MCF 10A (cell line): ENCODE measurements at regions not wholly inside any gene's neighbourhood (a gene's known extent, or its start where the extent isn't known, plus 50 kb on each side); places are given as distances from the start of the nearest gene placed in this dataset.

ENCODE experiments used
- BruUV-seq: library from RNA; stranded (reverse); fragments of 400-500 nt; replicated peaks from 2 replicates; lab custom pipeline; 2021; lab: Mats Ljungman, UMichigan
- CTCF ChIA-PET: fragments of 300-600 bp; sonication (Branson Sonifier 250); formaldehyde crosslinking; extraction: SDS; loops from one replicate; lab custom pipeline; 2021; ENCODE audit warnings: antibody characterized with exemption, inconsistent platforms; lab: Yijun Ruan, JAX
- POLR2A ChIA-PET: fragments of 300-600, 350-650 bp; sonication (Branson Sonifier 250); formaldehyde crosslinking; extraction: SDS; loops from one replicate; lab custom pipeline; 2020; ENCODE audit warnings: antibody characterized with exemption, inconsistent platforms; lab: Yijun Ruan, JAX
- DNase-seq: peaks from one replicate; pipeline ENCODE4 v3.0.0-alpha.2; 2018; ENCODE audit not compliant: unreplicated experiment
- H3K27ac Mint-ChIP-seq: one replicate; pipeline ENCODE4 v1.8.0; 2022; ENCODE audit warnings: mild to moderate bottlenecking, low read depth, mixed read lengths; ENCODE audit not compliant: unreplicated experiment
- H3K27me3 Mint-ChIP-seq: one replicate; pipeline ENCODE4 v1.8.0; 2022; ENCODE audit warnings: mixed read lengths; ENCODE audit not compliant: insufficient read depth, unreplicated experiment
- H3K36me3 Mint-ChIP-seq: one replicate; pipeline ENCODE4 v1.8.0; 2022; ENCODE audit warnings: mild to moderate bottlenecking, moderate library complexity, mixed read lengths; ENCODE audit not compliant: insufficient read depth, unreplicated experiment
- H3K4me1 Mint-ChIP-seq: one replicate; pipeline ENCODE4 v1.8.0; 2022; ENCODE audit warnings: mixed read lengths; ENCODE audit not compliant: insufficient read depth, unreplicated experiment
- H3K4me3 Mint-ChIP-seq: one replicate; pipeline ENCODE4 v1.8.0; 2022; ENCODE audit warnings: mild to moderate bottlenecking, moderate library complexity, mixed read lengths; ENCODE audit not compliant: unreplicated experiment
- H3K9me3 Mint-ChIP-seq: one replicate; pipeline ENCODE4 v1.8.0; 2022; ENCODE audit warnings: mixed read lengths; ENCODE audit not compliant: unreplicated experiment
- intact Hi-C: fragments of 100-400 bp; cut with micrococcal nuclease; formaldehyde crosslinking; loops from 2 replicates; pipeline ENCODE4 v1.14.1; 2022
- TF ChIP-seq, protein P1 (sequence below): fragments of 200-600 bp; IDR thresholded peaks from one replicate; pipeline ENCODE4 v1.8.0; 2022; ENCODE audit warnings: antibody characterized with exemption, mild to moderate bottlenecking; ENCODE audit not compliant: unreplicated experiment

DNA sequence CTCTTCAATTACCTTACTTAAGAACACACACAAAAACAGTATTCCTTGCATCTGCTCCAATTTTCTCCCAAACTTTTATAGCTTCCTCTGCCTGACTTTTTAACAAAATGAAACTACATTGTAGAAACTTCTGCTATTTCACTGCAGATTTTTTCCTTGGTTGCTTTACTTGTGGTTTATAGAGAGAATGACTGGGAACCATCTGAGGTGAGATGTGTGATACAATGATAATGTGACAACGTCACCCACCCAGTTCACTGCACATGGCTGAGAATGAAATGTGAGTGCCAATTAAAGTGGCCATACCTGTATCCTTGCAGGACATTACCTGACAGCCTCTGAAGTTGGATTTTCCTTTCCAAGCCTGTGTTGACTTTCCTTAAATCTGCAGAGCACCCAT is 258.4 kb downstream of the CD83 start:
- no peak overlapping the region for H3K4me3 Mint-ChIP-seq
- intact Hi-C loops, result no loop called here
- no peaks in the 10 kb centered on the region for H3K4me1 Mint-ChIP-seq

DNA sequence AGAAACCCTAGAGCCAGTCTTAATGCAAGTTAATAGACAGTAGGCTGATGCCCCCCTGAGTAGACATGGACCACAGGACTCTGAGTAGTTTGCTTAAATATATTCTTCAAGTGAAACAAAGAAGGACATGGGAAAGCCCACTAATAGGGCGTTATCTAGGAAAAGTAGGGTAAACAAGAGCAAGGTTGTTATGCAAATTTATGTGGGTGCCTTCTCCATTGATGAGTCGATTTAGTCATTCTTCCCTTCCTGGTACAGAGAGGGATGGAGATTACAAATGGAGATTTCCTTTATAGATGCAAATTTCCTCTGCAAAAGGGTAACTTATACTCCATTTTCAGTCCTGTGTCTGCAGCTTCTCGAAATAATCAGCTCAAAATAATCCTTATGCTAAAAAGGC is 262.0 kb downstream of the CD83 start:
- DNase-seq, result no peak
- Mint-ChIP-seq H3K36me3 (no peaks in the 10 kb centered on the region), H3K4me1 (no peaks in the 10 kb centered on the region), H3K27me3 (no peaks in the 10 kb centered on the region), H3K27ac (no peak overlapping the region), H3K9me3 (no peaks in the 10 kb centered on the region), H3K4me3 (no peak overlapping the region)
- TF ChIP-seq, protein P1, sequence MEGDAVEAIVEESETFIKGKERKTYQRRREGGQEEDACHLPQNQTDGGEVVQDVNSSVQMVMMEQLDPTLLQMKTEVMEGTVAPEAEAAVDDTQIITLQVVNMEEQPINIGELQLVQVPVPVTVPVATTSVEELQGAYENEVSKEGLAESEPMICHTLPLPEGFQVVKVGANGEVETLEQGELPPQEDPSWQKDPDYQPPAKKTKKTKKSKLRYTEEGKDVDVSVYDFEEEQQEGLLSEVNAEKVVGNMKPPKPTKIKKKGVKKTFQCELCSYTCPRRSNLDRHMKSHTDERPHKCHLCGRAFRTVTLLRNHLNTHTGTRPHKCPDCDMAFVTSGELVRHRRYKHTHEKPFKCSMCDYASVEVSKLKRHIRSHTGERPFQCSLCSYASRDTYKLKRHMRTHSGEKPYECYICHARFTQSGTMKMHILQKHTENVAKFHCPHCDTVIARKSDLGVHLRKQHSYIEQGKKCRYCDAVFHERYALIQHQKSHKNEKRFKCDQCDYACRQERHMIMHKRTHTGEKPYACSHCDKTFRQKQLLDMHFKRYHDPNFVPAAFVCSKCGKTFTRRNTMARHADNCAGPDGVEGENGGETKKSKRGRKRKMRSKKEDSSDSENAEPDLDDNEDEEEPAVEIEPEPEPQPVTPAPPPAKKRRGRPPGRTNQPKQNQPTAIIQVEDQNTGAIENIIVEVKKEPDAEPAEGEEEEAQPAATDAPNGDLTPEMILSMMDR, result no peak
- intact Hi-C loops, result no loop called here
- POLR2A ChIA-PET, result no interaction called here
- CTCF ChIA-PET, result no interaction called here
- no TSS peak for BruUV-seq

More for the DNA sequence above, 258.4 kb downstream of the CD83 start:
- no peaks in the 10 kb centered on the region for H3K27me3 Mint-ChIP-seq
- no peak for DNase-seq
- no TSS peak for BruUV-seq
- CTCF ChIA-PET, result no interaction called here
- no peak overlapping the region for H3K27ac Mint-ChIP-seq
- H3K9me3 Mint-ChIP-seq, result no peaks in the 10 kb centered on the region
- TF ChIP-seq, protein P1, result no peak
- H3K36me3 Mint-ChIP-seq, result no peaks in the 10 kb centered on the region
- POLR2A ChIA-PET, result no interaction called here

DNA sequence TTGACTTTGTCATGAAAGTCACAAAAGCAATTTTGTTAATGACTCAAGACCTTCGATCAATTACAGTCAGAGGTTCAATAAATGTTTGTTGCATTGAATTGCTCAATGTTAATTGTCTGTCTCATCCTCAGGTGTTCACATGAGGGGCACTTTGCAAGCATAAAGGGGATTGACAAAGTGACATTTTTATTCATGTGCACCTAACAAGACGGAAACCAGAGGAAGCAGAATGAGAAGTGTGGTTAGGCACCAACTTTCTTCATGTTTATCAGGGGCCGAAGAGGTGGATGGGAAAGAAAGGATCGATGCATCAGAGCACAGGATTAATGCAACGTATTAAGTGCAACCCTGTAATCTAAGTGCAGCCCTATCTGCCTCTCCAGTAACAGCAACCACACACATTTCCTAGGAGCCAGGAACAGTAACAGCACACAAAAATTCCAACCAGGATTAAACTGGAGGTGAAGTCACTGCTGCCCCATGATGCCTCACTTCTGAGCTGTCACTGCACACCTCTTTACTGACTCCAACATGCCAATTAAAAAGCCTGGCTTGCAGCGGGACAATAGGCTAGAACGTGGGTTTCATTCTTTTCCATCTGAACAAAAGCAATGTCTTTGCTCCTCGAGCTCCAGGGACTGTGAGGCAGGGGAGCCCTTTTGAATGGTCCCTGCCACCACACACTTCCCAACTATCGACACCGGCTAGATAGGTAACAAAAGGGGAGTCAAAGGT is 262.7 kb downstream of the CD83 start:
- POLR2A ChIA-PET, result interaction anchor here (0.6 kb wide), 1 partner anchor 26 kb away, joined by 3 read pairs; no protein-coding TSS in a partner anchor
- CTCF ChIA-PET, result no interaction called here
- Mint-ChIP-seq H3K27ac (no peak overlapping the region), H3K27me3 (no peaks in the 10 kb centered on the region), H3K4me1 (no peaks in the 10 kb centered on the region), H3K36me3 (no peaks in the 10 kb centered on the region), H3K4me3 (no peak overlapping the region), H3K9me3 (no peaks in the 10 kb centered on the region)
- TF ChIP-seq, protein P1, result no peak
- intact Hi-C loops, result no loop called here
- DNase-seq, result no peak
- BruUV-seq, result no TSS peak

DNA sequence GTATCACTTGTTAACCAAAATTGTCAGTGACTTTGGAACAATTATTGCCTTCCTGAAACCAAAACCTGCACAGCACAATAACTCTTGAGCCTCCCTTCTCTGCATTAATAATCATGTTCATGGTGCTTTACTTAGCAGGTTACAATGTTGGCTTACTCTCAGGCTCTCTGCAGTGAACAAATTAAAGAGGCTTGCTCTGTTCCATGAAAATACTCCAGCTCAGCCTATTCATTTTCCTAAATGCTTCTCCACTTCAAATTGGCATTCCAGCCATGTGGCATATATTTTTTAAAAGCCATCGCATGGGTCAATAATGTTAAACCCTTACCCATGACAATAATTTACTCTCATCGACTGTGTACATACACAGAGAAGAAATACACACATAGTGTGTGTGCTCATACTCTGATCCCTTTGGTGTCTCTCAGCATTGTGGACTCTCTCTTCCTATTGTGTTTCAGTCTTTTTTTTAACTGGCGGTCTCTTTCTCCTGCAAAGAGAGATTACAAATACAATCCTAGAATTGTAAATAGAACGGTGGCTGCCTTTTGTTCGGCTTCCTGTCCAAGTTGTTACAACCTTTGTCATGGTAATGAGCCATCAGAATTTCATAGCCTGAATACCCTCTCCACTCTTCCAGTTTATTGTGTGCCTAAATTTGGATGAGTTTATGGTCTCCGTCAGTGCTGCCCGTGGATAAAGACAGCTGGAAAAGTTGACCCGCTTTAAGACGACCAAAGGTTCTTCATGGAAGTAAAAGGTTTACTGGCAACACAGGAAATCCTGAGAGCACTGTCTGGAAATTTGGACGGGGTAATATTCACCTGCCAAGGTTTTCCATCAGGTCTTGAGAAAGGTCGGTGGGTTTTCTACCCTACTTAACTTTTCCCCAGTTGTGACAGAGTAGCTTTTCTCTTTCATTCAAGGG is 263.6 kb downstream of the CD83 start:
- H3K27ac Mint-ChIP-seq, result no peak overlapping the region
- DNase-seq, result no peak
- H3K4me1 Mint-ChIP-seq, result no peaks in the 10 kb centered on the region
- TF ChIP-seq, protein P1, result no peak
- BruUV-seq, result no TSS peak
- H3K9me3 Mint-ChIP-seq, result no peaks in the 10 kb centered on the region
- no peaks in the 10 kb centered on the region for H3K36me3 Mint-ChIP-seq
- CTCF ChIA-PET, result no interaction called here
- H3K4me3 Mint-ChIP-seq, result no peak overlapping the region
- intact Hi-C loops, result no loop called here
- POLR2A ChIA-PET, result interaction anchor here (0.6 kb wide), 1 partner anchor 25 kb away, joined by 3 read pairs; no protein-coding TSS in a partner anchor
- H3K27me3 Mint-ChIP-seq, result no peaks in the 10 kb centered on the region
